ENCODE measurements at regions not wholly inside any gene's neighbourhood (a gene's known extent, or its start where the extent isn't known, plus 50 kb on each side); places are given as distances from the start of the nearest gene placed in this dataset.
"Not testable (repeated sequence)": the region's sequence is repeated elsewhere in the genome, so short reads cannot be mapped to it uniquely, and the experiment has no call there.

GRCh38 chr11:3532958-3533357 lies 108.8 kb downstream of the ART5 start:
- FAIRE-seq; H3K56ac ChIP-seq (replicated peaks; ENCODE audit: insufficient read length, low read depth, low read length); H3K4ac ChIP-seq (replicated peaks; ENCODE audit: insufficient read length, low read depth, low read length); H3K79me1 ChIP-seq (ENCODE audit: low read depth, low read length); H2AK5ac ChIP-seq (ENCODE audit: low read depth, low read length); H3K4me3 ChIP-seq (ENCODE audit: extremely low read depth in 1 of 4, insufficient read depth in 2 of 4, low read depth in 3 of 4, low read length in 4 of 4); H3K4me2 ChIP-seq (ENCODE audit: insufficient read depth in 1 of 2, low read depth in 2 of 2, low read length in 2 of 2); H3K9me3 ChIP-seq (ENCODE audit: insufficient read depth in 2 of 2, low read depth in 1 of 2, low read length in 1 of 2); POLR2A ChIA-PET (ENCODE audit: partially characterized antibody); H3K79me2 ChIP-seq (ENCODE audit: control insufficient read depth in 1 of 2, insufficient read depth in 2 of 2, low read length in 2 of 2); H2BK120ac ChIP-seq (replicated peaks; ENCODE audit: low read depth, low read length); H3K14ac ChIP-seq (ENCODE audit: insufficient read length); H3K23ac ChIP-seq (ENCODE audit: insufficient read length); H2BK15ac ChIP-seq (ENCODE audit: low read length); H3K27me3 ChIP-seq (replicated peaks in 1 of 4; ENCODE audit: control insufficient read depth in 3 of 4, extremely low read depth in 1 of 4, insufficient read depth in 3 of 4, low read length in 3 of 4); H2BK5ac ChIP-seq (ENCODE audit: low read depth, low read length); DNase-seq (ENCODE audit: low read depth in 1 of 2, low spot score in 2 of 2); H3K36me3 ChIP-seq (ENCODE audit: control insufficient read depth in 2 of 4, insufficient read depth in 4 of 4, low read length in 3 of 4); H4K20me1 ChIP-seq (replicated peaks in 1 of 2; ENCODE audit: control insufficient read depth in 1 of 2, insufficient read depth in 2 of 2, low read length in 2 of 2); H3K9ac ChIP-seq (replicated peaks in 1 of 4; ENCODE audit: extremely low read depth in 1 of 4, low read depth in 3 of 4, low read length in 3 of 4); H2BK20ac ChIP-seq (ENCODE audit: low read length); H3K23me2 ChIP-seq (ENCODE audit: low read depth, low read length); H2BK12ac ChIP-seq (ENCODE audit: low read depth, low read length); H4K8ac ChIP-seq (ENCODE audit: extremely low read depth, insufficient read depth, low read length); H3K18ac ChIP-seq (ENCODE audit: extremely low read depth, low read length); H3K4me1 ChIP-seq (replicated peaks in 1 of 4; ENCODE audit: control insufficient read depth in 3 of 4, insufficient read depth in 4 of 4, low read length in 3 of 4); H2AFZ ChIP-seq (ENCODE audit: low read length); H4K5ac ChIP-seq (ENCODE audit: insufficient read length, low read depth, low read length); H3K27ac ChIP-seq (ENCODE audit: low read depth, low read length); H4K91ac ChIP-seq (replicated peaks; ENCODE audit: insufficient read length, low read length); CTCF ChIA-PET (ENCODE audit: partially characterized antibody): not testable (repeated sequence)
- WGBS, 2 experiments (ENCODE audit: extremely low coverage in 1 of 2, insufficient coverage in 1 of 2, insufficient read length in 1 of 2, insufficient replicate concordance in 2 of 2, low coverage in 1 of 2, low lambda C conversion rate in 2 of 2, missing lambda C conversion rate in 1 of 2): 89% methylated on average over 1 of the region's 1 CpG; no CpG with 5 or more reads in 1 of the 2 experiments

- CTCF ChIA-PET (ENCODE audit: partially characterized antibody); H3K4ac ChIP-seq (replicated peaks; ENCODE audit: insufficient read length, low read depth, low read length): not testable (repeated sequence)
These were observed 110.5 kb downstream of the ART5 start for GRCh38 chr11:3531280-3531679.

More at GRCh38 chr11:3531280-3531679, 110.5 kb downstream of the ART5 start:
- H3K79me2 ChIP-seq (ENCODE audit: control insufficient read depth in 1 of 2, insufficient read depth in 2 of 2, low read length in 2 of 2); H3K23ac ChIP-seq (ENCODE audit: insufficient read length); H3K56ac ChIP-seq (replicated peaks; ENCODE audit: insufficient read length, low read depth, low read length); H3K9me3 ChIP-seq (ENCODE audit: insufficient read depth in 2 of 2, low read depth in 1 of 2, low read length in 1 of 2); H2BK20ac ChIP-seq (ENCODE audit: low read length); H3K9ac ChIP-seq (replicated peaks in 1 of 4; ENCODE audit: extremely low read depth in 1 of 4, low read depth in 3 of 4, low read length in 3 of 4); H2AFZ ChIP-seq (ENCODE audit: low read length); H3K23me2 ChIP-seq (ENCODE audit: low read depth, low read length); H2BK120ac ChIP-seq (replicated peaks; ENCODE audit: low read depth, low read length); DNase-seq (ENCODE audit: low read depth in 1 of 2, low spot score in 2 of 2); H3K4me3 ChIP-seq (ENCODE audit: extremely low read depth in 1 of 4, insufficient read depth in 2 of 4, low read depth in 3 of 4, low read length in 4 of 4); H2BK12ac ChIP-seq (ENCODE audit: low read depth, low read length); H4K5ac ChIP-seq (ENCODE audit: insufficient read length, low read depth, low read length); H3K36me3 ChIP-seq (ENCODE audit: control insufficient read depth in 2 of 4, insufficient read depth in 4 of 4, low read length in 3 of 4); H4K91ac ChIP-seq (replicated peaks; ENCODE audit: insufficient read length, low read length); H3K27me3 ChIP-seq (replicated peaks in 1 of 4; ENCODE audit: control insufficient read depth in 3 of 4, extremely low read depth in 1 of 4, insufficient read depth in 3 of 4, low read length in 3 of 4); H4K8ac ChIP-seq (ENCODE audit: extremely low read depth, insufficient read depth, low read length); H3K79me1 ChIP-seq (ENCODE audit: low read depth, low read length); POLR2A ChIA-PET (ENCODE audit: partially characterized antibody); H4K20me1 ChIP-seq (replicated peaks in 1 of 2; ENCODE audit: control insufficient read depth in 1 of 2, insufficient read depth in 2 of 2, low read length in 2 of 2); H3K14ac ChIP-seq (ENCODE audit: insufficient read length); H3K4me1 ChIP-seq (replicated peaks in 1 of 4; ENCODE audit: control insufficient read depth in 3 of 4, insufficient read depth in 4 of 4, low read length in 3 of 4); H3K27ac ChIP-seq (ENCODE audit: low read depth, low read length); H3K18ac ChIP-seq (ENCODE audit: extremely low read depth, low read length); H3K4me2 ChIP-seq (ENCODE audit: insufficient read depth in 1 of 2, low read depth in 2 of 2, low read length in 2 of 2); FAIRE-seq; H2BK15ac ChIP-seq (ENCODE audit: low read length); H2AK5ac ChIP-seq (ENCODE audit: low read depth, low read length); H2BK5ac ChIP-seq (ENCODE audit: low read depth, low read length): not testable (repeated sequence)
- WGBS, 2 experiments (ENCODE audit: extremely low coverage in 1 of 2, insufficient coverage in 1 of 2, insufficient read length in 1 of 2, insufficient replicate concordance in 2 of 2, low coverage in 1 of 2, low lambda C conversion rate in 2 of 2, missing lambda C conversion rate in 1 of 2): 93% methylated on average over 5 of the region's 5 CpGs; no CpG with 5 or more reads in 1 of the 2 experiments

Measured in H1 (cell line).